ENCODE measurements at regions not wholly inside any gene's neighbourhood (a gene's known extent, or its start where the extent isn't known, plus 50 kb on each side); places are given as distances from the start of the nearest gene placed in this dataset.

GRCh38 chr7:84784450-84784849 lies 402.4 kb downstream of the SEMA3D start:
- TF ChIP-seq ZFP3 (CRISPR knock-in tag; IDR thresholded peaks at IDR 0.05): no peak
- no peak for TF ChIP-seq OSR1 (CRISPR knock-in tag; IDR thresholded peaks at IDR 0.05)
- no peak for TF ChIP-seq GLIS3 (CRISPR knock-in tag; IDR thresholded peaks at IDR 0.05)
- no peak for TF ChIP-seq CSRNP3 (CRISPR knock-in tag; IDR thresholded peaks at IDR 0.05)
- no peak for TF ChIP-seq ZC3H10 (CRISPR knock-in tag; IDR thresholded peaks at IDR 0.05)
- ATAC-seq: no peak

- 0 out of 2 replicates have a peak, but pooled peaks have one; percentile 17 for TF ChIP-seq ISL1 (CRISPR knock-in tag; IDR thresholded peaks at IDR 0.05)
- TF ChIP-seq TSHZ2 (CRISPR knock-in tag; IDR thresholded peaks at IDR 0.05): no peak
- no peak for TF ChIP-seq ESRRG (CRISPR knock-in tag; IDR thresholded peaks at IDR 0.05)
- no peak for TF ChIP-seq ARNTL (CRISPR knock-in tag; IDR thresholded peaks at IDR 0.05; ENCODE audit: borderline replicate concordance, low read depth)
- TF ChIP-seq ZFP3 (CRISPR knock-in tag; IDR thresholded peaks at IDR 0.05): no peak
- no peak for ATAC-seq
Observed at GRCh38 chr7:84783141-84783778, 403.6 kb downstream of the SEMA3D start.

GRCh38 chr7:84781838-84782237 lies 405.0 kb downstream of the SEMA3D start:
- no peak for TF ChIP-seq OSR1 (CRISPR knock-in tag; IDR thresholded peaks at IDR 0.05)
- TF ChIP-seq ZNF565 (CRISPR knock-in tag; conservative IDR thresholded peaks at IDR 0.05; ENCODE audit: low read depth): no peak
- TF ChIP-seq ISL1 (CRISPR knock-in tag; IDR thresholded peaks at IDR 0.05): no peak
- TF ChIP-seq ZNF70 (CRISPR knock-in tag; IDR thresholded peaks at IDR 0.05): no peak
- no peak for TF ChIP-seq POU6F1 (CRISPR knock-in tag; IDR thresholded peaks at IDR 0.05; ENCODE audit: borderline replicate concordance, low read depth)
- no peak for TF ChIP-seq TOX (CRISPR knock-in tag; IDR thresholded peaks at IDR 0.05; ENCODE audit: borderline replicate concordance)
- TF ChIP-seq TSHZ2 (CRISPR knock-in tag; IDR thresholded peaks at IDR 0.05): no peak
- TF ChIP-seq TCF4 (CRISPR knock-in tag; IDR thresholded peaks at IDR 0.05; ENCODE audit: borderline replicate concordance): no peak
- TF ChIP-seq GLIS3 (CRISPR knock-in tag; IDR thresholded peaks at IDR 0.05): no peak
- TF ChIP-seq ARNTL (CRISPR knock-in tag; IDR thresholded peaks at IDR 0.05; ENCODE audit: borderline replicate concordance, low read depth): no peak
- no peak for TF ChIP-seq ZFP3 (CRISPR knock-in tag; IDR thresholded peaks at IDR 0.05)
- ATAC-seq: no peak

- ATAC-seq: no peak
- TF ChIP-seq ESRRG (CRISPR knock-in tag; IDR thresholded peaks at IDR 0.05): no peak
- TF ChIP-seq ZNF565 (CRISPR knock-in tag; conservative IDR thresholded peaks at IDR 0.05; ENCODE audit: low read depth): no peak
- no peak for TF ChIP-seq PPARA (CRISPR knock-in tag; IDR thresholded peaks at IDR 0.05; ENCODE audit: borderline replicate concordance)
- TF ChIP-seq ISL1 (CRISPR knock-in tag; IDR thresholded peaks at IDR 0.05): no peak
- TF ChIP-seq TOX (CRISPR knock-in tag; IDR thresholded peaks at IDR 0.05; ENCODE audit: borderline replicate concordance): no peak
- no peak for TF ChIP-seq TSHZ2 (CRISPR knock-in tag; IDR thresholded peaks at IDR 0.05)
- TF ChIP-seq SNAI2 (CRISPR knock-in tag; IDR thresholded peaks at IDR 0.05): no peak
- TF ChIP-seq CREB5 (CRISPR knock-in tag; IDR thresholded peaks at IDR 0.05; ENCODE audit: low read depth): no peak
- no peak for TF ChIP-seq ARNTL (CRISPR knock-in tag; IDR thresholded peaks at IDR 0.05; ENCODE audit: borderline replicate concordance, low read depth)
Observed at GRCh38 chr7:84780158-84781124, 406.4 kb downstream of the SEMA3D start.
